Breast epithelium (tissue), 3 donors: ENCODE measurements at regions not wholly inside any gene's neighbourhood (a gene's known extent, or its start where the extent isn't known, plus 50 kb on each side); places are given as distances from the start of the nearest gene placed in this dataset.

Experiments
- POLR2AphosphoS5 ChIP-seq, 3 donors: sonication (generic); formaldehyde crosslinking; IDR thresholded peaks; one replicate each; pipeline ENCODE4 v1.6.1; 2017; ENCODE audit warnings: antibody characterized with exemption in 3 of 3
- TF ChIP-seq, protein P1 (sequence below), 3 donors: fragments of 450-650 bp; IDR thresholded peaks; one replicate each; pipeline ENCODE4 v1.5.1; 2016 to 2017; ENCODE audit warnings: antibody characterized with exemption in 3 of 3, mild to moderate bottlenecking in 3 of 3, moderate library complexity in 3 of 3

DNA sequence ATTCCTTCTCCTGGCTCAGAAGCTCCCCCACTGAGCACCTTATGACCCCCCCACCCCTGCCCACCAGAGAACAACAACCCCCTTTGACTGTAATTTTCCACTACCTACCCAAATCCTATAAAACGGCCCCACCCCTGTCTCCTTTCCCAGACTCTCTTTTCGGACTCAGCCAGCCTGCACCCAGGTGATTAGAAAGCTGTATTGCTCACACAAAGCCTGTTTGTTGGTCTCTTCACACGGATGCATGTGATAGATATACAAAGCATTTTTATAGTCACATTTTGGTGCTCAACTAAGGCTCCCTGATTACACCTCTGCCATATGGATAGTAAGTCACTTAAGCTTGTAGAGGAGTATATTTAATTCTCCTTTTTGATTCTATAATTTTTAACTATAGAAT, 985.8 kb downstream of the REEP3 start:
- TF ChIP-seq, protein P1, sequence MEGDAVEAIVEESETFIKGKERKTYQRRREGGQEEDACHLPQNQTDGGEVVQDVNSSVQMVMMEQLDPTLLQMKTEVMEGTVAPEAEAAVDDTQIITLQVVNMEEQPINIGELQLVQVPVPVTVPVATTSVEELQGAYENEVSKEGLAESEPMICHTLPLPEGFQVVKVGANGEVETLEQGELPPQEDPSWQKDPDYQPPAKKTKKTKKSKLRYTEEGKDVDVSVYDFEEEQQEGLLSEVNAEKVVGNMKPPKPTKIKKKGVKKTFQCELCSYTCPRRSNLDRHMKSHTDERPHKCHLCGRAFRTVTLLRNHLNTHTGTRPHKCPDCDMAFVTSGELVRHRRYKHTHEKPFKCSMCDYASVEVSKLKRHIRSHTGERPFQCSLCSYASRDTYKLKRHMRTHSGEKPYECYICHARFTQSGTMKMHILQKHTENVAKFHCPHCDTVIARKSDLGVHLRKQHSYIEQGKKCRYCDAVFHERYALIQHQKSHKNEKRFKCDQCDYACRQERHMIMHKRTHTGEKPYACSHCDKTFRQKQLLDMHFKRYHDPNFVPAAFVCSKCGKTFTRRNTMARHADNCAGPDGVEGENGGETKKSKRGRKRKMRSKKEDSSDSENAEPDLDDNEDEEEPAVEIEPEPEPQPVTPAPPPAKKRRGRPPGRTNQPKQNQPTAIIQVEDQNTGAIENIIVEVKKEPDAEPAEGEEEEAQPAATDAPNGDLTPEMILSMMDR (IDR thresholded peaks at IDR 0.05) = no peak
- no peak for TF ChIP-seq POLR2AphosphoS5 (IDR thresholded peaks at IDR 0.05)
